A549 (cell line): ENCODE measurements at regions not wholly inside any gene's neighbourhood (a gene's known extent, or its start where the extent isn't known, plus 50 kb on each side); places are given as distances from the start of the nearest gene placed in this dataset.

Experiments used
- ATAC-seq, 2 experiments: fragments of 200-7000 bp in 1 of 2; fragments of >200 bp in 1 of 2; cut with Nextera tagmentation in 1 of 2; cut with Tn5 transposase in 1 of 2; 3 replicates each; pipeline versions ENCODE4 v1.8.0 to v1.9.1; 2018 to 2020; ENCODE audit warnings: mild to moderate bottlenecking in 1 of 2, moderate library complexity in 1 of 2
- CTCF ChIA-PET: fragments of 300-600 bp; sonication (Branson Sonifier 250); formaldehyde crosslinking; extraction: SDS; loops from one replicate; lab custom pipeline; 2021; ENCODE audit warnings: antibody characterized with exemption, inconsistent platforms; lab: Yijun Ruan, JAX
- POLR2A ChIA-PET: fragments of 350-600 bp; formaldehyde crosslinking; extraction: SDS; loops from one replicate; lab custom pipeline; 2021; ENCODE audit warnings: antibody characterized with exemption, inconsistent platforms; lab: Yijun Ruan, JAX
- DNase-seq, 2 experiments: peaks; one replicate each; pipeline versions ENCODE4 v3.0.0 to v3.0.0-alpha.2; 2011 to 2016; ENCODE audit warnings: low read depth in 1 of 2, low spot score in 1 of 2
- FAIRE-seq: peaks from 2 replicates; lab custom pipeline; 2011; peaks lifted over from hg19 to GRCh38; lab: Jason Lieb, UNC
- H3K27ac ChIP-seq, 2 experiments: fragments of >200 bp; sonication (Bioruptor Twin); formaldehyde crosslinking; 3 replicates each; pipeline ENCODE4 v1.5.1; 2016 to 2017
- H3K4me1 ChIP-seq: fragments of >200 bp; sonication (Bioruptor Twin); formaldehyde crosslinking; 3 replicates; pipeline ENCODE4 v1.6.1; 2016
- H3K4me2 ChIP-seq: fragments of >200 bp; sonication (Bioruptor Twin); formaldehyde crosslinking; 3 replicates; pipeline ENCODE4 v1.6.1; 2016
- H3K4me3 ChIP-seq: fragments of >200 bp; sonication (Bioruptor Twin); formaldehyde crosslinking; 3 replicates; pipeline ENCODE4 v1.5.1; 2016
- H3K9me3 ChIP-seq: fragments of >200 bp; sonication (Bioruptor Twin); formaldehyde crosslinking; 3 replicates; pipeline ENCODE4 v1.6.1; 2016
- JUN ChIP-seq, 2 experiments: fragments of >200 bp; sonication (Bioruptor Twin); formaldehyde crosslinking; IDR thresholded peaks; 2 replicates in 1 of 2; 3 replicates in 1 of 2; pipeline ENCODE4 v1.6.1; 2016 to 2017
- JUNB ChIP-seq: fragments of >200 bp; sonication (Bioruptor Twin); formaldehyde crosslinking; IDR thresholded peaks from 2 replicates; pipeline ENCODE4 v1.6.1; 2016
- MAZ ChIP-seq: fragments of 150-350 bp; IDR thresholded peaks from 2 replicates; pipeline ENCODE4 v1.6.1; 2014; ENCODE audit warnings: antibody characterized with exemption, low read depth, low read length, borderline replicate concordance
- NFE2L2 ChIP-seq: fragments of 150-350 bp; conservative IDR thresholded peaks from 2 replicates; pipeline ENCODE4 v1.6.1; 2014; ENCODE audit warnings: low read length
- NPAS2 ChIP-seq: fragments of 250-450 bp; sonication (Bioruptor Pico); IDR thresholded peaks from 2 replicates; pipeline ENCODE4 v1.8.0; 2022; ENCODE audit warnings: mild to moderate bottlenecking, moderate library complexity, borderline replicate concordance
- PHF8 ChIP-seq: fragments of 200-600 bp; sonication (generic); IDR thresholded peaks from 2 replicates; pipeline ENCODE4 v1.6.1; 2016; ENCODE audit warnings: low read depth, mild to moderate bottlenecking, antibody characterized with exemption, moderate library complexity, borderline replicate concordance
- POLR2A ChIP-seq: IDR thresholded peaks from 2 replicates; pipeline ENCODE4 v1.6.1; 2012; ENCODE audit warnings: mild to moderate bottlenecking, low read length
- POLR2AphosphoS2 ChIP-seq: conservative IDR thresholded peaks from 2 replicates; pipeline ENCODE4 v1.6.1; 2012; ENCODE audit warnings: low read length, improper control_type of control experiment, inconsistent platforms
- SMC3 ChIP-seq: fragments of >200 bp; sonication (Bioruptor Twin); formaldehyde crosslinking; IDR thresholded peaks from 3 replicates; pipeline ENCODE4 v1.6.1; 2018; ENCODE audit warnings: inconsistent platforms
- ZC3H11A ChIP-seq: fragments of 450-650 bp; IDR thresholded peaks from 2 replicates; pipeline ENCODE4 v1.6.1; 2014; ENCODE audit warnings: antibody characterized with exemption, mild to moderate bottlenecking
- WGBS: methylation state at CpG from one replicate; pipeline ENCODE4 v1.1.6; 2017; ENCODE audit errors: missing lambda C conversion rate; 5-methylcytosine and 5-hydroxymethylcytosine counted together
- TF ChIP-seq, protein P1 (sequence below): fragments of 250-450 bp; sonication (Bioruptor Pico); IDR thresholded peaks from 2 replicates; pipeline ENCODE4 v1.5.0; 2020; ENCODE audit warnings: low read depth, mild to moderate bottlenecking, moderate library complexity
- TF ChIP-seq, protein P2 (sequence below): IDR thresholded peaks from 2 replicates; pipeline ENCODE4 v1.6.1; 2012; ENCODE audit warnings: low read depth, borderline replicate concordance
- TF ChIP-seq, protein P3 (sequence below): fragments of >200 bp; sonication (Bioruptor Twin); formaldehyde crosslinking; IDR thresholded peaks from 3 replicates; pipeline ENCODE4 v1.5.1; 2016
- TF ChIP-seq, protein P4 (sequence below): fragments of 450-650 bp; IDR thresholded peaks from 2 replicates; pipeline ENCODE4 v1.6.1; 2014; ENCODE audit warnings: antibody characterized with exemption
- TF ChIP-seq, protein P5 (sequence below): fragments of >200 bp; sonication (Bioruptor Twin); formaldehyde crosslinking; IDR thresholded peaks from 2 replicates; pipeline ENCODE4 v1.6.1; 2016

DNA sequence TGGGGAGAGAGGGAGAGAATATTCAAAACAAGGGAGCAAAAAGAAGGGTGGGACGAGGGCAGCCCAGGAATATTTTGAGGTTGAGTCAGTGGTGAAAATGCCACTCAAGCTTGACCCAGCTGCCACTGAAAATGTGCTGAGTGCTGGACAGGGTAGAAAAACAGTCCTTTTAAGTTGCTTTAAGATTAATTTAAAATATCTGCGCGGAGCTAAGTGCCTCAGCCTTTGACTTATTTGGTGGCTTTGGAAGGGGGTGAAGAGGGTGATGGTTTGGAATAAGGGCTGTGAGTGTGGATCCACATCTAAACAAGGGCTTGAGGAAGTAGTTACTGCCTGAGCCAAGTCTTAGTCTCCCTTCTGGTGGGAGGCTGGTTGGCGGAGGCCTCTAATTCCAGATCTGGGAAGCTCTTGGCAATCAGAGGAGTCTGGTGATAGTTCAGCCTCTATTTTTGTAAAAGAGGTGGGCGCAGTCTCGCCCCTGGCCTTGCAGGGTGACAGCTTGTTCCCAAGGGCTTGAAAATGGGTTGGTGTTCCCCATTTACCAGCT is 280.8 kb upstream of the ROPN1 start:
- Histone ChIP-seq H3K4me3 (no peak overlapping the region), H3K4me1 (no peaks in the 10 kb centered on the region), H3K27ac (peak overlapping the region in 1 of 2 experiments; percentile 30; a peak in 1 of 6 replicates), H3K9me3 (no peaks in the 10 kb centered on the region), H3K4me2 (no peak overlapping the region)
- DNase-seq (no peak), ATAC-seq (no peak), FAIRE-seq (no peak)
- ChIA-PET CTCF (interaction anchor here (1.0 to 1.2 kb wide), 2 partner anchors 9 to 26 kb away, joined by 4 to 5 read pairs; no protein-coding TSS in a partner anchor), POLR2A (no interaction called here)
- 68% methylated on average over 6 of the region's 6 CpGs for WGBS
- TF ChIP-seq, protein P1, sequence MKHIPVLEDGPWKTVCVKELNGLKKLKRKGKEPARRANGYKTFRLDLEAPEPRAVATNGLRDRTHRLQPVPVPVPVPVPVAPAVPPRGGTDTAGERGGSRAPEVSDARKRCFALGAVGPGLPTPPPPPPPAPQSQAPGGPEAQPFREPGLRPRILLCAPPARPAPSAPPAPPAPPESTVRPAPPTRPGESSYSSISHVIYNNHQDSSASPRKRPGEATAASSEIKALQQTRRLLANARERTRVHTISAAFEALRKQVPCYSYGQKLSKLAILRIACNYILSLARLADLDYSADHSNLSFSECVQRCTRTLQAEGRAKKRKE (CRISPR knock-in tag): no peak
- TF ChIP-seq SMC3 (no peak), JUN (IDR thresholded peaks at IDR 0.05) (no peak), NFE2L2 (no peak), MAZ (no peak), PHF8 (no peak), JUNB (no peak), NPAS2 (CRISPR knock-in tag) (no peak), ZC3H11A (no peak)
- TF ChIP-seq, protein P2, sequence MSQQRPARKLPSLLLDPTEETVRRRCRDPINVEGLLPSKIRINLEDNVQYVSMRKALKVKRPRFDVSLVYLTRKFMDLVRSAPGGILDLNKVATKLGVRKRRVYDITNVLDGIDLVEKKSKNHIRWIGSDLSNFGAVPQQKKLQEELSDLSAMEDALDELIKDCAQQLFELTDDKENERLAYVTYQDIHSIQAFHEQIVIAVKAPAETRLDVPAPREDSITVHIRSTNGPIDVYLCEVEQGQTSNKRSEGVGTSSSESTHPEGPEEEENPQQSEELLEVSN: no peak
- TF ChIP-seq, protein P3, sequence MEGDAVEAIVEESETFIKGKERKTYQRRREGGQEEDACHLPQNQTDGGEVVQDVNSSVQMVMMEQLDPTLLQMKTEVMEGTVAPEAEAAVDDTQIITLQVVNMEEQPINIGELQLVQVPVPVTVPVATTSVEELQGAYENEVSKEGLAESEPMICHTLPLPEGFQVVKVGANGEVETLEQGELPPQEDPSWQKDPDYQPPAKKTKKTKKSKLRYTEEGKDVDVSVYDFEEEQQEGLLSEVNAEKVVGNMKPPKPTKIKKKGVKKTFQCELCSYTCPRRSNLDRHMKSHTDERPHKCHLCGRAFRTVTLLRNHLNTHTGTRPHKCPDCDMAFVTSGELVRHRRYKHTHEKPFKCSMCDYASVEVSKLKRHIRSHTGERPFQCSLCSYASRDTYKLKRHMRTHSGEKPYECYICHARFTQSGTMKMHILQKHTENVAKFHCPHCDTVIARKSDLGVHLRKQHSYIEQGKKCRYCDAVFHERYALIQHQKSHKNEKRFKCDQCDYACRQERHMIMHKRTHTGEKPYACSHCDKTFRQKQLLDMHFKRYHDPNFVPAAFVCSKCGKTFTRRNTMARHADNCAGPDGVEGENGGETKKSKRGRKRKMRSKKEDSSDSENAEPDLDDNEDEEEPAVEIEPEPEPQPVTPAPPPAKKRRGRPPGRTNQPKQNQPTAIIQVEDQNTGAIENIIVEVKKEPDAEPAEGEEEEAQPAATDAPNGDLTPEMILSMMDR: no peak
- TF ChIP-seq, protein P4, sequence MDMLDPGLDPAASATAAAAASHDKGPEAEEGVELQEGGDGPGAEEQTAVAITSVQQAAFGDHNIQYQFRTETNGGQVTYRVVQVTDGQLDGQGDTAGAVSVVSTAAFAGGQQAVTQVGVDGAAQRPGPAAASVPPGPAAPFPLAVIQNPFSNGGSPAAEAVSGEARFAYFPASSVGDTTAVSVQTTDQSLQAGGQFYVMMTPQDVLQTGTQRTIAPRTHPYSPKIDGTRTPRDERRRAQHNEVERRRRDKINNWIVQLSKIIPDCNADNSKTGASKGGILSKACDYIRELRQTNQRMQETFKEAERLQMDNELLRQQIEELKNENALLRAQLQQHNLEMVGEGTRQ: no peak

DNA sequence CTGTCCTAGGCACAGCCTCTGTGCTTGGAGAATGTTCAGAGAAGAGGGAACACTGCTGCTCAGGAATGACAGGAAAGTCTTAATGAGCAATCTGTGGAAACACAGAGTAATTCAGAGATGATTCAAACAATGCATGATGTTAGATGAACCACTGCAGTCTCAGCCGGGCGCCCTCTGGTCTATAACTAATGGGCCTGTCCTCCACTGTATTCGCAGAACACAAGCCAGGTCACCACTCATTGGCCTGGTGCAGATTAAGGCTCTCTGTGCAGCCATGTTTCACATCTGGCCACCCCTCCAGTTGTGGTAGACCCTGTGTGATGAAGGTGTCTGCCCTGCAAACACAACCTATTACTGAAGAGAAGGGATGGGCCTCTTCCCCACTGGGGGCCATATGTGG is 281.7 kb upstream of the ROPN1 start:
- FAIRE-seq (no peak), DNase-seq (no peak), ATAC-seq (no peak)
- TF ChIP-seq POLR2AphosphoS2: no peak
- TF ChIP-seq, protein P1 (CRISPR knock-in tag): no peak
- TF ChIP-seq, protein P5, sequence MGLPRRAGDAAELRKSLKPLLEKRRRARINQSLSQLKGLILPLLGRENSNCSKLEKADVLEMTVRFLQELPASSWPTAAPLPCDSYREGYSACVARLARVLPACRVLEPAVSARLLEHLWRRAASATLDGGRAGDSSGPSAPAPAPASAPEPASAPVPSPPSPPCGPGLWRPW: no peak
- 80% methylated on average over 3 of the region's 3 CpGs for WGBS
- no peaks in the 10 kb centered on the region for H3K9me3 ChIP-seq
- H3K4me3 ChIP-seq: no peak overlapping the region
- H3K27ac ChIP-seq: no peak overlapping the region
- CTCF ChIA-PET: no interaction called here
- H3K4me1 ChIP-seq: no peaks in the 10 kb centered on the region
- H3K4me2 ChIP-seq: no peak overlapping the region
- POLR2A ChIA-PET: no interaction called here

DNA sequence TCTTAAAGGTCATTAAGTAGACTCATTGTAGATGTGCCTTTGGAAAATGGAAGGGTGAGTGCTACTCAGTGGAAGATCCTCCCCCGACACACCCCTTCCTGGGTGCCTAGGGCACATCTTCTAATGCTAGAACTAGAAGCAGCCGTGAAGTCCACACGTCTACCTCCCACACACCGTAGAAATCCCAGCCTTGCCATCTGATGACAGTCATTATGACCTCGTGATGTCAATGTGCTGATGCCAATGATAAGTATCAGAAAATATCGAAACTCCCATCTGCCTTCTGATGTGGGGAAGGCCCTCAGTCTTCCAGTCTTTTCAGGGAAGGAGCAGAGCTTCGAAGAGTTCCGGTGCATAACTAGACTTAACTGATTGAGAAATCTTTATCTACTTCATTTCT is 282.1 kb upstream of the ROPN1 start:
- ATAC-seq: no peak
- FAIRE-seq: no peak
- Histone ChIP-seq H3K27ac (no peak overlapping the region), H3K9me3 (no peaks in the 10 kb centered on the region), H3K4me3 (no peak overlapping the region), H3K4me1 (no peaks in the 10 kb centered on the region), H3K4me2 (no peak overlapping the region)
- 62% methylated on average over 8 of the region's 8 CpGs for WGBS
- no peak for DNase-seq
- CTCF ChIA-PET: interaction anchor here (0.7 kb wide), 1 partner anchor 622 kb away, joined by 4 read pairs; no protein-coding TSS in a partner anchor
- TF ChIP-seq POLR2A: no peak
- POLR2A ChIA-PET: no interaction called here
